Gastrocnemius medialis (tissue), 4 donors: ENCODE measurements at regions not wholly inside any gene's neighbourhood (a gene's known extent, or its start where the extent isn't known, plus 50 kb on each side); places are given as distances from the start of the nearest gene placed in this dataset.

Experiments
- CTCF ChIP-seq, 5 experiments: fragments of 450-650 bp in 3 of 5; fragments of 200-600 bp in 2 of 5; sonication (generic) in 2 of 5; IDR thresholded peaks in 4 of 5; conservative IDR thresholded peaks in 1 of 5; 1 replicate in 4 of 5; 2 replicates in 1 of 5; pipeline ENCODE4 v1.5.1; 2016 to 2019; ENCODE audit warnings: antibody characterized with exemption in 5 of 5, mild to moderate bottlenecking in 3 of 5, moderate library complexity in 3 of 5
- POLR2A ChIP-seq, 2 donors: fragments of 450-650 bp; IDR thresholded peaks; one replicate each; pipeline ENCODE4 v1.6.1; 2017; ENCODE audit warnings: antibody characterized with exemption in 2 of 2, mild to moderate bottlenecking in 2 of 2, moderate library complexity in 2 of 2

- TF ChIP-seq CTCF (IDR thresholded peaks at IDR 0.05 in 4 of 5, conservative IDR thresholded peaks at IDR 0.05 in 1 of 5) = no peak
- TF ChIP-seq POLR2A (IDR thresholded peaks at IDR 0.05) = no peak
Measured at GRCh38 chr18:41072946-41073345, 882.1 kb upstream of the PIK3C3 start.
